ENCODE measurements at regions not wholly inside any gene's neighbourhood (a gene's known extent, or its start where the extent isn't known, plus 50 kb on each side); places are given as distances from the start of the nearest gene placed in this dataset.

GRCh38 chr19:30149300-30149699 is 207.3 kb downstream of the URI1 start:
- TF ChIP-seq EZH2phosphoT487 (IDR thresholded peaks at IDR 0.05; ENCODE audit: low read depth) (no peak), CTCF (IDR thresholded peaks at IDR 0.05; ENCODE audit: low read depth, low read length) (no peak)

All from OCI-LY3 (cell line).